Testis (tissue), 2 donors: ENCODE measurements at regions not wholly inside any gene's neighbourhood (a gene's known extent, or its start where the extent isn't known, plus 50 kb on each side); places are given as distances from the start of the nearest gene placed in this dataset.

Experiments
- CTCF ChIP-seq, 3 experiments: fragments of 450-650 bp in 2 of 3; fragments of 200-600 bp in 1 of 3; sonication (generic) in 1 of 3; IDR thresholded peaks; one replicate each; pipeline ENCODE4 v1.5.1; 2016 to 2019; ENCODE audit warnings: antibody characterized with exemption in 3 of 3, mild to moderate bottlenecking in 2 of 3, moderate library complexity in 1 of 3
- POLR2A ChIP-seq: fragments of 450-650 bp; IDR thresholded peaks from one replicate; pipeline ENCODE4 v1.6.1; 2017; ENCODE audit warnings: antibody characterized with exemption, mild to moderate bottlenecking, moderate library complexity

GRCh38 chr17:34823023-34823422 is 138.2 kb downstream of the CCT6B start:
- TF ChIP-seq POLR2A (no peak), CTCF (IDR thresholded peaks at IDR 0.05) (no peak)
